HG02623 (cell line): ENCODE measurements at regions not wholly inside any gene's neighbourhood (a gene's known extent, or its start where the extent isn't known, plus 50 kb on each side); places are given as distances from the start of the nearest gene placed in this dataset.
"Not testable (repeated sequence)": the region's sequence is repeated elsewhere in the genome, so short reads cannot be mapped to it uniquely, and the experiment has no call there.

Experiments used
- ATAC-seq: cut with Tn5 transposase; IDR thresholded peaks from one replicate; pipeline ENCODE4 v1.9.1; 2021; ENCODE audit warnings: moderate library complexity; ENCODE audit not compliant: unreplicated experiment

DNA sequence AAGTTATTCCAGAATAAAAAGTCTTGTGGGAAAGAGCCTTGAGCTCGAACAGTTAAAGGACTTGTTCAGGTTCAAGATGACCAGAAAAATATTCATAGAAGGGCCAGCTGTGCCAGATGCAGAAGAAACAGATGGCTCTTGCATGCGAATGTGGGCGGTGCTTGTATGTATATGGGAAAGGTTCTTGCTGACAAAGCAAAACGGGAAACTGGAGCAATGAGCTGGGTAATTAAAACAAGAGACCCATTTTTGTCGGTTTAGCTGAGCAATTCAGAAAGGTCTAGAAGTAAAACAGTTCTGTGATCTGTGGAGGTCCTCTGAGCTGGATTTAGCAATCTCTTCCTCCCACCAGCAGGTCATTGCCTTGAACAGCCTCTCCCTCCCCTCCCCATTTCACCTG is 107.2 kb upstream of the MARK1 start:
- no peak for ATAC-seq

GRCh38 chr1:220412382-220412781 is 115.6 kb upstream of the MARK1 start:
- not testable (repeated sequence) for ATAC-seq

GRCh38 chr1:220410611-220411010 is 117.3 kb upstream of the MARK1 start:
- ATAC-seq = no peak

- no peak for ATAC-seq
Observed at GRCh38 chr1:220409771-220410595, 118.0 kb upstream of the MARK1 start.

DNA sequence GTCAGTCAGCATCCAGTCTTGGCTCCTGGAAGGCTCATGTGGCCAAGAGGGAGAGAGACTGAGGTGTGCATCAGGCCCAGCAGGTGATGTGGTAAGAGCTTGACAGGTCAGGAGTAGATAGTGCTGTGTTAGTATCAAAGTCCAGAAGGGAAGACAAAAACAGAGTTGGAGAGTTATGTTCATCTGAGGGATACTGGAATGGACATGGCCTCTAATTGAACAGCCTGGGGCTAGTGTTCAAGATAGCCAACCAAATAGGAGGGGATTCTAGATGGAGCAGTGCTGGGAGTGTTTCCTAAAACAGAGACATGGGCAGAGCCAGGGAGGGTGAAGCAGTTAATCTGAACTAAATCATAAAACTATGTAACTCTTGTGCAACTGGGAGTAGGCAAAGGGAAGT is 120.7 kb upstream of the MARK1 start:
- no peak for ATAC-seq

GRCh38 chr1:220398238-220398637 is 126.0 kb upstream of the RAB3GAP2 start:
- no peak for ATAC-seq

DNA sequence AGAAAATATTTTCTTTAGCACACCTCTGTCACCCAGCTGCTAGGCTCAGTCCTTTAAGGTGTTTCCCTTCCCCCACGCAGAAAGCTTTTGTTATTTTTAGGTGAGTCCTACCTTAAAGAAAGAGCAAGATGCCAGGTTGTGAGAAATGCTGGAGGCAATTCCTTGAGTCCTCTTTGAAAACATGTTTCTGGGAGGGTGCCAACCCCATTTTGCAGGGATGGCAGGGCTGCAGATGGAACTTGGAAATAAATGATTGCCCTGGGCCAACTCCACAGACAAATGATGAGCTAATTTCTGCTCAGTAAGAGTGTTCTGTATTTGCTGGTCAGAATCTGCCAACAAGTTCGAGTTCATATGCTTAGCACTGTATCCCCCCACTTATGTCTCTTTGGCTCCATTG is 119.2 kb upstream of the RAB3GAP2 start:
- no peak for ATAC-seq

GRCh38 chr1:220389634-220390033 is 117.4 kb upstream of the RAB3GAP2 start:
- no peak for ATAC-seq

DNA sequence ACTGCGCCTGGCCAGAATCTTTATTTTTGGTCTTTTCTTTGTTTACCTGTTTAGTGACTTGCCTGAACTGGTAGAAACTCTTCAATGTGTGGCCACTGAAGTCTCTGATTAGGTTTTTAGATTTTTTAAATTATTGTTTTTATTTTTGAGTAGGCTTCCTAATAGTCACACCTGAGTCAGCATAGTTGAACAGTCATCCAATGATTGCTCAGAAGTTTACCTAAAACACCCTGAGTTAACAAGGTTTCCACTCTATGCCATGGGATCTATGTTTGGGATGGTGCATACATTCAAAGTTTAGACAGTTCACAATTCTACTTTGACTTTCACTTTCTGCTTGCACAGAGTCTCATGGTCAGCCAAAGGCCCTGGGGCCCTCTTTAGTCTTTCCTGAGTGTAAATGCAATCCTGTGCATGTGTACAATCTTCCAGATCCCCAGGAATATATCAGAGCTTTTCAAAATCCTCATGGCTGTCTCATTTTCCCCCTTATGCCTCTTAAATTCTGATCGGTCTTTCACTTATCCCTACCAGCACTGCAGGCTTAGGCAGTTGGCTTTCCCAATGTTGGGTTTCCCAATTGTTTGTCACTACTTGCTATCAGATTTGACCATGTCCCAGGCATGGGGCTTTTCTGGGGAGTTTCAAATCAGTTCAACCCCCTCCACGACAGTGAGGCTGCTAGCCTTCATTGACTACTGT is 114.4 kb upstream of the RAB3GAP2 start:
- ATAC-seq = no peak

DNA sequence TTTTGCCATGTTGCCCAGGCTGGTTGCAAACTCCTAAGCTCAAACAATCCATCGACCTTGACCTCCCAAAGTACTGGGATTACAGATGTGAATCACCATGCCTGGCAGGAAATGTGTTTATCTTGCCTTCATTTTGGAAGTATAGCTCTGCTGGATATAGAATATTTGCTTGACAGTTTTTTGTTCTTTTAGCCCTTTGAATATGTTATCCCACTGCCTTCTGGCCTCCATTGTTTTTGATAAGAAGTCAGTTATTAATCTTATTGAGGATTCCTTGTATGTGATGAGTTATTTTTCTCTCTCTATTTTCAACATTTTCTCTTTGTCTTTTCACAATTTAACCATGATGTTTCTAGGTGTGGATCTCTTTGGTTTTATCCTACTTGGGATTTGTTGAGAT is 112.9 kb upstream of the RAB3GAP2 start:
- ATAC-seq = no peak

DNA sequence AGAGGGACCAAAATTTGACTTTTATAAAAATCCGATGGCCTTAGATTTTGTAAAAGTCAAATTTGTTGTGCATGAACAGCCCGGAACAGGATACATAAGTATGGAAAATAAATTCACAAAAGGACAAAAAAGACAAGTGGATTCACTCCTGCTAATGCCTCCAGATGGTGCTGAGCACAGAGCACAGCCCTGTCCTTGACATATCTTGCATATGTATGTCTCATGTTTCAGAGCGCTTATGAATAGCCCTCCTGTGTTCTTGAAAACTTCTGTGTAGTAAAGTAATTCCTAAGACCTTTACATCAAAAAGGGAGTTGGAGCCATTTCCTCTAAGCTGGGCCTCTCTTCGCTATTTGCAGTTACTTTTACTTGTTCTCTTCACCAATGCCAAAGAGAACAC is 110.7 kb upstream of the RAB3GAP2 start:
- ATAC-seq = no peak

DNA sequence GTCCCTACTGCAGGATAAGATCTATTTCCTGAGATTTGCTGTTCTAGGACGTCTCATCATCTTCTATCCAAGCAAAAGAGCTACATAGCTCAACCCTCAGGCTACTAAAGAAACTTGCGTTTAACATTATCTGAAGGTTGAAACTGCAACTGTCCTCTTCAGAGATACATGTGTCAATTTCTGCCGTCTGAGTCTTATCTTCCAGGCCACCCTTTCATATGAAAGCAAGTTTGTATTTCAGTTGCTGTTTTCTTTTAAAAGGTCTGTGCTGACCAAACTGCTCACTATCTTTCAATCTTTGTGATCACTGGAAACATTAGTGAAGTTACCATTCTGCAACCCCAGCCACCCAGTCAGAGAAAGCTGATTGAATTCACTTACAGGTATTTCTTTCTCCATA is 108.6 kb upstream of the RAB3GAP2 start:
- ATAC-seq = no peak

GRCh38 chr1:220378571-220379302 is 106.5 kb upstream of the RAB3GAP2 start:
- no peak for ATAC-seq

- ATAC-seq = no peak
Observed at GRCh38 chr1:220375715-220376114, 103.5 kb upstream of the RAB3GAP2 start.

DNA sequence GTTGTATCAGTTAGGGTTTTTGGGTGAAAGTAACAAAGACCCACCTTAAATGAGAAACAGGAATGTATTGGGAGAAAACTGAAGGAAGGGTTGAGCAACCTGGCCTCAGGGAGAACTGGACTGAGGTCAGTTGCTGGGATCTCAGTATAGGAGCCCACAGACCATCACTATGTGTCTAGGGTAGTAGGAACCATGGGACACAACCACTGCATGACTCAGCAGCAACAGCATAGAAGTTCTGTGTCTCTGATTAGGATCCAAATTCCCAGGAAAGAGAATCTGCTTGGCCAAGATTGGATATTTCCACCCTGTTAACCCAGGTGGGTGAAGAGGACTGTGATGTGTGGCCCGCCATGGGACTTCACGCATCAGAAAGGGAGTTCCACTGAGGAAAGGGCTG is 102.2 kb upstream of the RAB3GAP2 start:
- ATAC-seq = no peak

DNA sequence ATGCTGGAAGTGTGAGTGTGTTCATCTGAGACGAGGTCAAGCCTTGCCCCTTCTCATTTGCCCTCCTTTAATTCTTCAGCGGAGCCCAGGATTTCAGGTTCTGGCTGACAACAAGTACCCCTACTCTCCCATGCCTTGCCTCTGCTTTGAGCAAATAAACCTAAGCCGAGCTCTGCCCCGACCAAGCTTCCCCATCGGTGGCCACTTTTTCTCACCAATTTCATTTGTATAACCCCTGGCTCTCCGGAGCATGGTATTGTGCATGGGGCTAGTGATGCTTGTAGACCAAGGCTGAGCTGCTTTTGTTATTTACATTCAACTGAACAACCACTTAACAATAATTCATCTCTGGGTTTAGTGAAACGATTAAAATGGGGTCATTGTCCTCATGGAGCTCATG is 100.2 kb upstream of the RAB3GAP2 start:
- ATAC-seq = no peak

- ATAC-seq = no peak
Observed at GRCh38 chr1:220371324-220371723, 99.1 kb upstream of the RAB3GAP2 start.

DNA sequence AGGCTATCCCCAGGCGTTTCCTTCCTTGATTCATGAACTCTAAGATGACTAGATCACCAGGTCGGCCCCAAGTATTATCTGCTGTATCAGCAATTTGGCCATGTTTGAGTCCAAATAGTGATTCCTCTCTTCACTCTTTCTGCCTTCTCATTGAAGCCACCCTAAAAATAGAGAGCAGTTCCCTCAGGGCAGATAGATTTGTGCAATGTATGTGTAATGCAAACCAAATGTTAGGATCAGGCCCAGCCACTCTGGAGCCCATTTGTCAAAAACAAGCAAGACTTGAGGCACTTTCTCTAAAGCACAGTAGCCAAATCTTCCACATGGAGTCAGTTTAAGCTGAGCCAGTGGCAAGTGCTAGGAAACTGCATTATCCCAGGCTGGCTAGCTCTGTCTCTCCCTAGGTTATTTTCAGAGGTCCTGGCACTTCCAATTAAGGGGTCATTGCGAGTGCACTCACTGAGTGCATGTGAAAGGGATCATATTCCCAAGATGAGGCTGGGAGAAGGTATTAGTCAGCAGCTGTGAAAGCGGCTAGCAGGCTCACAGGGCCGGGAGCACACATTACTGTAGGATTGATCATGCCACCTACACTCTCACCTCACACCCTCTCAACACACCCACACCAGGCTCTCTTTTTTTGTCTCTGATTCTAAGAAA is 97.9 kb upstream of the RAB3GAP2 start:
- ATAC-seq = no peak

- ATAC-seq = no peak
Observed at GRCh38 chr1:220369511-220369910, 97.3 kb upstream of the RAB3GAP2 start.

DNA sequence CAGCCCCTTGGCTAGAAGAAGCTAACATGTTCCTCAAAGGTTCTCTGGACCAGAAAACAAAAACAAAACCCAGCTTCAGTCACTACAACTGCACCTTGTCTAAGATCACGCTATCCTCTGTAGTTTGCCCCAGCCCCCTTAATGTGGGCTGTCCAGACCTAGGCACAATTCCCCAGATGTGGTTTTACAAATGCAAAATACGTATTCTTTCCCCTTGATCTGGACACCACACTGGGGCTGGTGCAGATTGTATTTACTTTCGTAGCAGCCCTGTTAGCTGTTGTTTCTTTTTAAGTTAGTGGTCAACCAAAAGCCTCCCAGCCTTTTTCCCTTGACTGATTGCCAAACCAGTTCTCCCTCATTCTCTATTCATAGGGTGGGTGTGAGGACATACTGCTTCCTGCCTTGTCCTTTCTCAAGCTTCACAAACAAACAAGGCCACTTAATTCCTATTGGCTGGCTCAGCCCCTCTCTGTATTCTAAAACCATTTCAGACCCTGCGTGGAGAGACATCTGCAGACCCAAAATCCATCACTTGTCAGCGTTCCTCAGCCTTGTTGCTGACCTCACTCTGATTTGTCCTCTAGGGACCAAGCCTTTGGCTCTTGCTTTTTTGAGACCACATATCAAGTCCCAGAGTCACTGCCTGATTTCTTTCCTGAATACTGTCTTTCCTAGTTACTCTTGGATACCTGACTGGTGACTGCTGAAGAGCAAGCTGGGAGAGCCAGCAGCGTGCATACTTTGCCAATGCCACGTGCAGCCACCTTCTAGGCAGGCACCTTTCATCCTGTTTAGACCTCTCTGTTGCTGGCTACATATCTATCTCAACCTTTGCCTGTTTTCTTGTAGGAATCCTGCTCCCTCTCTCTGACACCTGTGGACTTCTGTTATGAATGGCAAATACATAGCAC is 96.4 kb upstream of the RAB3GAP2 start:
- ATAC-seq = no peak
